Mucosa of gallbladder (tissue), 1 donor: ENCODE measurements at regions not wholly inside any gene's neighbourhood (a gene's known extent, or its start where the extent isn't known, plus 50 kb on each side); places are given as distances from the start of the nearest gene placed in this dataset.

Experiments used
- DNase-seq: peaks from one replicate; pipeline ENCODE4 v3.0.0-alpha.2; 2020; ENCODE audit warnings: low spot score
- donor health status: DM: no; HTN: no; CAD: no.

DNA sequence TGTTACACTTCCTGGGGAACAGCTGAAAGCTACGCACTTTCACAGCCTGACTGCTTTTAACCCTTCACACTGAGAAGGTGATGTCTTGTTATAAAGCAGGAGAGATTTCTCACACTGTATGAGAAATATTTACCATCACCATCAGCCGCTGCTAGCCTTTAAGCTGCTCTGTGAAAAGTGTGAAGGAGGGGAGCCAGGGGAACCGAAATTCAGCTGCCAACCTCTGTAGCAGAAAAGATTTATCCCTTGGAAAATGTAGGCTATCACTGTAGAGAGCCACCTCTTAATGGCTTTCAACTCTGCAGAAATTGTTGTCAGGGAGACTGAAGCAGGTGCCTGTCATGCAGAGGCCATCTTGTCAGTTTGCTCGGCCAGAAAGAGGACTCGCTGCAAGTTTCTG is 145.3 kb downstream of the SP3 start:
- no peak for DNase-seq

DNA sequence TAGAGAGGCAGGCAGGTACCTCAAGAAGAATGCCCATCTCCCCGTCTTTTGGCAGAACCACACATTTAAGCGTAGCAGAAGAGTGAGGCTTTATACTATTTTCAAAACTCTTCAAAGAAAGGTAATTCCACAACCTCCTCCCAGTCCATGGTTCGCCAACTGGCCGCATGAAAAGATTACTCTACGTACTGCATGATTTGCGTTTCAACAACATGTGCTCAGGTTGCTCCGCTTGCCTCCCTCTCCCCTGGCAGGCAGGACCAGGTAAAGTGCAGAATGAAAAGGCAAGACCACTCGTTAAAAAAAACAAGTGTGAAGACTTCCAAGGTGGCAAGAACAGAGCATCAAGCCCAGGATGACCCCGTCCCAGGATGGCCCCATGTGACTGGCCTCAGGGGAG is 143.7 kb downstream of the SP3 start:
- DNase-seq = no peak

DNA sequence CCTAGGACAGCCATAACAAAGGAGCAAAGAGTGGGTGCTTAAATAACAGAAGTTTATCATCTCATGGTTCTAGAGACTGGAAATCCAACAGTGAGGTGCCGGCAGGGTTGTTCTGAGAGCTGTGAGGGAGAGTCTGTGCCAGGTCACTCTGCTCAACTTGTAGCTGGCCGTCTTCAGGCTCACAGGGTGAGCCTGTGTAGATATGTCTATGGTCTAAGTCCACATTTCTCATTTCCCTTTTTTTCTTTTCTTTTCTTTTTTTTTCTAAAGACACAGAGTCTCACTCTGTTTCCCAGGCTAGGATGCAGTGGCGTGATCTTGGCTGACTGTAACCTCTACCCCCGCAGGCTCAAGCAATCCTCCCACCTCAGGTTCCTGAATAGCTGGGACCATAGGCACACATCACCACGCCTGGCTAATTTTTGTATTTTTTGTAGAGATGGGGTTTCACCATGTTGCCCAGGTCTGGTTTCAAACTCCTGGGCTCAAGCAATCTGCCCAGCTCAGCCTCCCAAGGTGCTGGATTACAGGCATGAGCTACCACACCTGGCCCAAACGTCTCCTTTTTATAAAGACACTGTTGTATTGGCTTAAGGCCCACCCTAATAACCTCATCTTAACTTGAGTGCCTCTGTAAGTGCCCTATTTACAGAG is 142.2 kb downstream of the SP3 start:
- no peak for DNase-seq

- no peak for DNase-seq
Observed at GRCh38 chr2:173823543-173823939, 141.6 kb downstream of the SP3 start.

GRCh38 chr2:173828189-173829142 is 136.7 kb downstream of the SP3 start:
- DNase-seq = no peak

GRCh38 chr2:173829727-173830126 is 135.4 kb downstream of the SP3 start:
- DNase-seq = no peak

DNA sequence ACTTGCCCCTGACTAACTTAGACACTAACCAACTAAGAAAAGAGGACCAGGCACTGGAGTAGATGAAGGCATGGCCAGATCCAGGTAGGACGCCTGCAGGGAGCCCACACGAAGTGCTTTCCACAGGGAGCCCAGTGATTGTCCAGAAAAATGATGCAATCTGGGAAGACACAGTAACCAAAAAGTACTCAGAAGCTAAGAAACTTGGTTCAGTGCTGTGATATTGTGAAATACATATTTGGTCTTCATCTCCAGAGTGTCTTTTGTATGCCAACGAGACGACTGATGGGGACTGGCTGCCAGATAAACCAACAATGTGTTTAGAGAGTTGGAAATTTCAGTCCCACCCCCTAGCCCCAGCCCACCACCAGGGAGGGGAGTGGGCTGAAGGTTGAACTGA is 135.0 kb downstream of the SP3 start:
- no peak for DNase-seq

DNA sequence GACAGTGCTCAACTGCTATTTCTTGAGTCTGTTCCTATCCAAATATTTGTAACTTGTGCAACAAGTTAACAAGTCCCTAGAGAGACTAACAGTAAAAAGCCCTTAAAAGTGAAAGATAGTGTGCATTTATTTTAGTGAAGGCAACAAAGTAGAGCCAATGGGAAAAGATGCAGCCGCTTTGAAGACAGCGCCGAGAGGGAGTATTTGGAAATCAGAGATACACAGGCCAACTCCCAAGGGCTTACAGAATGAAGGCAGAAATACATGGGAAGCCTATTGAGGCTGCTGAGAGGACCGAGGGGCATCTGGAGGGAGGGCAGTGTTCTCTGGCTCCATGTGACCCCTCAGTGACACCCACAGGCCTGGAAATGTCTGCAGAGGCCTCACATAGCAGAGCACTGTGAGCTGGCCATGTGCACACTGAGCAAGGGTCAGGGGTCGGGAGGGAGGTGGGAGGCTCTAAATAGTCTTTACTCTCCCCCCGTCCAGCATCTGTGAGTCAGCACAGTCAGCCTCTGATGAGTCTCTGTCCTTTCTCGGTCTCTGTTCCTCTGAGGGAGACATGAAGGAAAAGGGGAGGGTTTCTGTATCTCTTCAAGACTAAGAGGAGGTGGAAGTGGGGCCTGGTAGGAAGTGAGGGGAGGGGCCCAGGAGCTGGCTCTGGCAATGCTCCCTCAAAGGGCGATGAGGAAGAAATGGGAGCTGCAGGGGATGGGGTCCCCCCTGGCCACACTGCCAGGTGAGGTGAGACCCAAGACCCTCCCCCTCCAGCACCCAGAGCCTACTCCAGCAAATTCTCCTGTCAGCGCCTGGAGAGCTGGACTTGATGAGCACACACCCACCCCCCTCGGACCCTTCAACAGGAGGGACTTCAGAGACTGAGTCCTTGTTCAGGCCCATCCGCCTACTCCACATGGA is 133.6 kb downstream of the SP3 start:
- DNase-seq = peak; percentile 52

DNA sequence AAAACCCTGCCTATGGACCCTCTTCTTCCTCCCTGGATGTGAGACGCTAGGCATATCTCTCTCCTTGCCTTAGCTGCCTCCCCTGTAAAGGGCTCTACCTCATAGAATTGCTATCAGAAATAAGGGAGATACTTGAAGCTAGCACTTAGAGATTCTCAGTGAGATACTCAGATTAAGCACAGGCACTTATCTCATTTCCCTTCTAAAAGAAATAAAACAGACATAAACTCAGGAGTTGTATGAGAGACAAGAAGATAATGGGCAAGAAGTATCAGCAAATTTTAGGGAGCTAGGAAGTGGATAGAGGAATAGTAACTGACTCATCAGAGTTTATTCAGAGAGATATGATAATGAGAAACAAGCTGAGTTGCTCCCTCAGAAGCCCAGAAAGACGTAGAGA is 131.0 kb downstream of the SP3 start:
- no peak for DNase-seq

DNA sequence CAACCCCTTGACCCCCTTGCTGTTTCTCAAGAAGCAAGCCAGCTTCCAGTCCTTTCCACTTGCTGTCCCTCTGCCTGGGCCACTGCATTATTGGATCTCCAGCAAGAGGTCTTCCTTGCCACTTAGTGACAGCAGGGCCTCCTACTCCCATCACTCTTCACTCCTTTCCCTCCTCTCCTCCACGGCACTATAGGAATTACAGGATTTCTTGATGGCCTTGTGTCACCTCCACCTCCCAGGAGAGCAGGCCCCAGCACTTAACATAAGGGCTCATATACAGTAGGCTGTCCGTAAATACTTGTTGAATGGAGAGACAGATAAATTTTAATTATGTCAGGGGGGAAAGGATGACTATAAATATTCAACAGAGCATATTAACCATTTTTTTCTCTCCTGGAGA is 129.4 kb downstream of the SP3 start:
- no peak for DNase-seq

- no peak for DNase-seq
Observed at GRCh38 chr2:173841110-173841509, 124.1 kb downstream of the SP3 start.

DNA sequence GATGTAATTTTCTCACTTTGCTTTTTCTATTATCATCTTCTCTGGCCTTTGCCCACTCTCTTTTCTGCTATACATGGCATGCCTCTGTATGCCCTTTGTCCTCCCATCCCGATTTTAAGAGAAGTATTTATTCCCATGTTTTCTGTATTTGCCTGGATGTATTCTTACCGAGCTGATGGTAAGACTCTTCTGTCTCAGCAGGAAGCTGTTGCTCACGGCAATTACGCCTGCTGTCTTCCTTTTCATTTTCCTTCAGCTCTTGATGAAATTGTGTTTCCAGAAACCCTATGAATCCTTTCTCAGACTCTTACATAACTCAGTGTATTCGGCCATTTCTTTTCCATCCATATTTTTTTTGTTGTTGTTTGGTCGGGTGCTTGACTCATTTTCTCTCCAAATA is 121.6 kb downstream of the SP3 start:
- no peak for DNase-seq

GRCh38 chr2:173851141-173851641 is 114.0 kb downstream of the SP3 start:
- DNase-seq = no peak

DNA sequence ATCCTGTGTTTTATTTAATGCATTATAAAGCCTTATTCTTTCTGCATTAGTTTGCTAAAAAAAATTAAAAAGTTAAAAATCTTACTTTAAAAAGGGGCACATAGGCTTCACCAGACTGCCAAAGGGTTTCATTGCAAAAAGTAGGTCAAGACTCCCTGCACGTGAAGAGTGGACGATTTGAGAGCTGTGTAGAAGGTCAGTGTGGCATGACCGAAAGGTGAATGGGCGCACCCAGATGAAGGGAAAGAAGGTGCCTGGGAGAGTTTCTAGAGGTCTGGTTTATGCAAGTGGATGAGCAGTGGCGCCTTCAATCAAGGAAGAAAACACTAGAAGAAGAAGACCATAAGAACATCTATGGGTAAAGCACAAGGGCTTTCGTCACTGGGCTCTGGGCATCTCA is 111.0 kb downstream of the SP3 start:
- DNase-seq = no peak

DNA sequence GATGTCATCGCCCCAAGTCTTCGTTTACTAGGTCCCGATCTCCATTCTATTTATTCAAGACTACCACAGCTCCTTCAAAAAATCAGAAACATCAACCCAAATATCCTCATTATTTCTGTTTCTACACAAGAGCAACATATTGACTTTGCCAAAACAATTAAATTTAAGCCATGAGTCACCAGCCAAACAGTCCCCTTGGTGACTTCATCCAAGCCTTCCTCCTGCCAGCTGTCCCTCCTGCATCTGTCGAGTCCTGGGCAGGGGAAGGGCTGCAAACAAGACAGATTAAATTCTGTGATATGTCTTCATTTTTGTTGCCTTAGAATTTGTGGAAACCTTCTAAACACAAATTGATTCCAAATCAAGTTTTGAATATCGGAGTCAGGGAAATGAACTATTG is 110.3 kb downstream of the SP3 start:
- DNase-seq = no peak

GRCh38 chr2:173855661-173856060 is 109.5 kb downstream of the SP3 start:
- DNase-seq = no peak
